HFFc6 (cell line): ENCODE measurements at regions not wholly inside any gene's neighbourhood (a gene's known extent, or its start where the extent isn't known, plus 50 kb on each side); places are given as distances from the start of the nearest gene placed in this dataset.

Source experiments
- DNase-seq: peaks from one replicate; pipeline ENCODE4 v3.0.0-alpha.2; 2018
- H3K27ac Mint-ChIP-seq: 2 replicates; pipeline ENCODE4 v1.8.0; 2020; ENCODE audit warnings: mild to moderate bottlenecking, mixed read lengths
- H3K27me3 Mint-ChIP-seq: 2 replicates; pipeline ENCODE4 v1.8.0; 2021; ENCODE audit warnings: mild to moderate bottlenecking, moderate library complexity, mixed read lengths; ENCODE audit not compliant: insufficient read depth
- H3K36me3 Mint-ChIP-seq: 2 replicates; pipeline ENCODE4 v1.8.0; 2021; ENCODE audit warnings: low read depth, mixed read lengths
- H3K4me1 Mint-ChIP-seq: 2 replicates; pipeline ENCODE4 v1.8.0; 2020; ENCODE audit warnings: low read depth, mixed read lengths
- H3K4me3 Mint-ChIP-seq: 2 replicates; pipeline ENCODE4 v1.8.0; 2020; ENCODE audit warnings: mild to moderate bottlenecking, moderate library complexity, mixed read lengths
- H3K9me3 Mint-ChIP-seq: 2 replicates; pipeline ENCODE4 v1.8.0; 2020; ENCODE audit warnings: mild to moderate bottlenecking, mixed read lengths
- CTCF ChIP-seq: fragments of 200-600 bp; sonication (generic); IDR thresholded peaks from 2 replicates; pipeline ENCODE4 v1.5.0; 2021; ENCODE audit warnings: antibody characterized with exemption, mild to moderate bottlenecking

- H3K9me3 Mint-ChIP-seq, result peaks cover 32% of the 10 kb centered on the region
- no peak for DNase-seq
- no peaks in the 10 kb centered on the region; the same call in 1 of the 2 replicates for H3K27me3 Mint-ChIP-seq
- H3K4me3 Mint-ChIP-seq, result no peak overlapping the region
- H3K27ac Mint-ChIP-seq, result no peak overlapping the region
- H3K36me3 Mint-ChIP-seq, result no peaks in the 10 kb centered on the region
- H3K4me1 Mint-ChIP-seq, result no peaks in the 10 kb centered on the region
- no peak for TF ChIP-seq CTCF
Observed at GRCh38 chr2:198715302-198715835, 742.4 kb downstream of the SATB2 start.

GRCh38 chr2:198712485-198712884 is 745.3 kb downstream of the SATB2 start:
- no peak for TF ChIP-seq CTCF
- no peak overlapping the region for H3K4me3 Mint-ChIP-seq
- no peaks in the 10 kb centered on the region for H3K36me3 Mint-ChIP-seq
- no peaks in the 10 kb centered on the region; the same call in 1 of the 2 replicates for H3K27me3 Mint-ChIP-seq
- no peak overlapping the region for H3K27ac Mint-ChIP-seq
- no peaks in the 10 kb centered on the region for H3K4me1 Mint-ChIP-seq
- no peak for DNase-seq
- peaks cover 24% of the 10 kb centered on the region for H3K9me3 Mint-ChIP-seq

GRCh38 chr2:198711484-198711883 is 746.3 kb downstream of the SATB2 start:
- Mint-ChIP-seq H3K27ac (no peak overlapping the region), H3K4me3 (no peak overlapping the region), H3K27me3 (no peaks in the 10 kb centered on the region; the same call in 1 of the 2 replicates), H3K4me1 (no peaks in the 10 kb centered on the region), H3K36me3 (no peaks in the 10 kb centered on the region), H3K9me3 (peaks cover 21% of the 10 kb centered on the region)
- no peak for TF ChIP-seq CTCF
- no peak for DNase-seq

GRCh38 chr2:198710562-198710961 is 747.2 kb downstream of the SATB2 start:
- Mint-ChIP-seq H3K4me3 (no peak overlapping the region), H3K36me3 (no peaks in the 10 kb centered on the region), H3K27ac (no peak overlapping the region), H3K9me3 (peaks cover 17% of the 10 kb centered on the region), H3K4me1 (no peaks in the 10 kb centered on the region), H3K27me3 (no peaks in the 10 kb centered on the region; the same call in 1 of the 2 replicates)
- TF ChIP-seq CTCF, result no peak
- DNase-seq, result no peak

GRCh38 chr2:198706476-198707082 is 751.2 kb downstream of the SATB2 start:
- H3K36me3 Mint-ChIP-seq, result peaks cover 4% of the 10 kb centered on the region; the same call in 1 of the 2 replicates
- peaks cover 22% of the 10 kb centered on the region for H3K9me3 Mint-ChIP-seq
- no peaks in the 10 kb centered on the region; the same call in 1 of the 2 replicates for H3K27me3 Mint-ChIP-seq
- no peak overlapping the region for H3K27ac Mint-ChIP-seq
- TF ChIP-seq CTCF, result no peak
- no peaks in the 10 kb centered on the region for H3K4me1 Mint-ChIP-seq
- DNase-seq, result no peak
- H3K4me3 Mint-ChIP-seq, result no peak overlapping the region
